ENCODE measurements at regions not wholly inside any gene's neighbourhood (a gene's known extent, or its start where the extent isn't known, plus 50 kb on each side); places are given as distances from the start of the nearest gene placed in this dataset.

DNA sequence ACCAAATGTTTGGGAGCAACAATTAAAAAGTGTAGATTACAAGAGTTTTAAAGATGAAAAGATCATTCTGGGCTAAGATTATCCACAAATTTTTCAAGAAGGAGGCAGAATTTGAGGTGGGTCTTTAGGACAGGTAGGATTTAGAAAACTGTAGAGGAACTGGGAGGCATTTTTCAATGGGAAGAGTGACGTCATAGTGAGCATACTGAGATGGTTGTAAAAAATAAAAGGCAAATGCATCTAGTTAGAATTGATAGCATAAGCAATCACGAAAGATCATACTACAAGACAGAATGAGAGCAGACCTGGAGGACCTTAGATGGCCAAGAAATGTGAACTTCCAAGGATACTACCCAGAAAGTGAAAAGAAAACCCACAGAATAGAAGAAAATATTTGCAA lies 131.6 kb upstream of the G2E3 start:
- Histone ChIP-seq H3K14ac (ENCODE audit: insufficient read depth, low read length) (no peak overlapping the region), H3K27ac (ENCODE audit: insufficient read length, low read depth, low read length) (no peak overlapping the region), H3K18ac (ENCODE audit: insufficient read length, low read depth, low read length) (no peak overlapping the region), H3K9me3 (ENCODE audit: control insufficient read depth, low read depth, low read length) (no peaks in the 10 kb centered on the region), H3K4me1 (ENCODE audit: insufficient read depth, low read length) (no peaks in the 10 kb centered on the region), H2BK120ac (ENCODE audit: low read depth, low read length, poor library complexity, severe bottlenecking) (no peak overlapping the region), H3T11ph (ENCODE audit: low read length) (no peak overlapping the region), H3K79me1 (ENCODE audit: insufficient read depth, low read depth, low read length, poor library complexity, severe bottlenecking) (no peaks in the 10 kb centered on the region), H2BK12ac (ENCODE audit: insufficient read length, low read depth, low read length) (no peak overlapping the region), H4K20me1 (ENCODE audit: control insufficient read depth, insufficient read depth, insufficient read length) (no peaks in the 10 kb centered on the region), H3K23me2 (ENCODE audit: insufficient read length, low read depth, low read length, poor library complexity, severe bottlenecking) (no peaks in the 10 kb centered on the region), H2BK20ac (ENCODE audit: low read depth, low read length, poor library complexity, severe bottlenecking) (no peak overlapping the region), H2AK5ac (ENCODE audit: insufficient read length, low read length) (no peak overlapping the region), H3K27me3 (ENCODE audit: insufficient read depth, low read length) (no peaks in the 10 kb centered on the region), H4K8ac (replicated peaks; ENCODE audit: insufficient read length, low read depth, low read length) (no peak overlapping the region), H3K56ac (ENCODE audit: insufficient read length, low read depth, low read length) (no peak overlapping the region), H3K79me2 (ENCODE audit: insufficient read depth, low read length) (no peaks in the 10 kb centered on the region), H3K4me2 (ENCODE audit: insufficient read depth, insufficient read length, low read length) (no peak overlapping the region), H2BK5ac (ENCODE audit: insufficient read length, low read length) (no peak overlapping the region), H2BK15ac (ENCODE audit: low read depth, low read length) (no peak overlapping the region), H3K23ac (ENCODE audit: insufficient read length, low read depth, low read length) (no peak overlapping the region), H3K9ac (ENCODE audit: extremely low read depth, insufficient read length, low read length) (no peak overlapping the region), H3K4ac (ENCODE audit: low read depth, low read length) (no peak overlapping the region), H4K91ac (ENCODE audit: insufficient read length, low read depth, low read length) (no peak overlapping the region), H4K5ac (ENCODE audit: insufficient read length, low read depth, low read length) (no peak overlapping the region), H2AFZ (ENCODE audit: low read length) (no peak overlapping the region)
- Mint-ChIP-seq H3K9me3 (no peaks in the 10 kb centered on the region), H3K27me3 (ENCODE audit: low read depth) (no peaks in the 10 kb centered on the region), H3K27ac (no peak overlapping the region), H3K4me1 (peaks cover under 1% of the 10 kb centered on the region in 2 experiments; a peak in 2 of 4 replicates), H3K4me3 (no peak overlapping the region), H3K36me3 (ENCODE audit: insufficient read depth in 1 of 3, low read depth in 3 of 3) (no peaks in the 10 kb centered on the region)
- no peak for DNase-seq
- TF ChIP-seq, protein P1, sequence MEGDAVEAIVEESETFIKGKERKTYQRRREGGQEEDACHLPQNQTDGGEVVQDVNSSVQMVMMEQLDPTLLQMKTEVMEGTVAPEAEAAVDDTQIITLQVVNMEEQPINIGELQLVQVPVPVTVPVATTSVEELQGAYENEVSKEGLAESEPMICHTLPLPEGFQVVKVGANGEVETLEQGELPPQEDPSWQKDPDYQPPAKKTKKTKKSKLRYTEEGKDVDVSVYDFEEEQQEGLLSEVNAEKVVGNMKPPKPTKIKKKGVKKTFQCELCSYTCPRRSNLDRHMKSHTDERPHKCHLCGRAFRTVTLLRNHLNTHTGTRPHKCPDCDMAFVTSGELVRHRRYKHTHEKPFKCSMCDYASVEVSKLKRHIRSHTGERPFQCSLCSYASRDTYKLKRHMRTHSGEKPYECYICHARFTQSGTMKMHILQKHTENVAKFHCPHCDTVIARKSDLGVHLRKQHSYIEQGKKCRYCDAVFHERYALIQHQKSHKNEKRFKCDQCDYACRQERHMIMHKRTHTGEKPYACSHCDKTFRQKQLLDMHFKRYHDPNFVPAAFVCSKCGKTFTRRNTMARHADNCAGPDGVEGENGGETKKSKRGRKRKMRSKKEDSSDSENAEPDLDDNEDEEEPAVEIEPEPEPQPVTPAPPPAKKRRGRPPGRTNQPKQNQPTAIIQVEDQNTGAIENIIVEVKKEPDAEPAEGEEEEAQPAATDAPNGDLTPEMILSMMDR (conservative IDR thresholded peaks at IDR 0.05): no peak
- no CpG with 5 or more reads among the region's 2 CpGs for WGBS (ENCODE audit: extremely low coverage, insufficient read length, low lambda C conversion rate)

Data from H9 (cell line).